AG09309 (cell line): ENCODE measurements at regions not wholly inside any gene's neighbourhood (a gene's known extent, or its start where the extent isn't known, plus 50 kb on each side); places are given as distances from the start of the nearest gene placed in this dataset.

Source experiments
- DNase-seq: peaks from one replicate; pipeline ENCODE4 v3.0.0-alpha.2; 2010; ENCODE audit warnings: low read depth
- H3K4me3 ChIP-seq: 2 replicates; pipeline ENCODE4 v1.5.1; 2011; ENCODE audit warnings: mild to moderate bottlenecking, low read depth, low read length, moderate library complexity; ENCODE audit not compliant: control insufficient read depth
- CTCF ChIP-seq: IDR thresholded peaks from 2 replicates; pipeline ENCODE4 v1.5.1; 2011; ENCODE audit warnings: mild to moderate bottlenecking, low read depth, low read length, inconsistent platforms; ENCODE audit not compliant: insufficient read depth, control insufficient read depth; ENCODE audit errors: missing control alignments

DNA sequence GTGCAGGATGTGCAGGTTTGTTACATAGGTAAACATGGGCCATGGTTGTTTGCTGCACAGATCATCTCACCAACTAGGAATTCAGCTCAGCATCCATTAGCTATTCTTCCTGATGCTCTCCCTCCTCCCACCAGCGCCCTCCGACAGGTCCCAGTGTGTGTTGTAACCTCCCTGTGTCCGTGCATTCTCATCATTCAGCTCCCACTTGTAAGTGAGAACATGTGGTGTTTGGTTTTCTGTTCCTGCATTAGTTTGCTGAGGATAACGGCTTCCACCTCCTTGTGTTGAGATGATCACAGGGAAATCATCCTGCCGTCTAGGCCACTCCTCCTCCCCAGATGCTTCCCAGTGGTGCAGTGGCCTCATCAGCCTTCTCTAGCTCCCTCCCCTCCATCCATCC, 261.6 kb upstream of the GALNT17 start:
- DNase-seq = no peak
- no peak for TF ChIP-seq CTCF
- H3K4me3 ChIP-seq = no peak overlapping the region

DNA sequence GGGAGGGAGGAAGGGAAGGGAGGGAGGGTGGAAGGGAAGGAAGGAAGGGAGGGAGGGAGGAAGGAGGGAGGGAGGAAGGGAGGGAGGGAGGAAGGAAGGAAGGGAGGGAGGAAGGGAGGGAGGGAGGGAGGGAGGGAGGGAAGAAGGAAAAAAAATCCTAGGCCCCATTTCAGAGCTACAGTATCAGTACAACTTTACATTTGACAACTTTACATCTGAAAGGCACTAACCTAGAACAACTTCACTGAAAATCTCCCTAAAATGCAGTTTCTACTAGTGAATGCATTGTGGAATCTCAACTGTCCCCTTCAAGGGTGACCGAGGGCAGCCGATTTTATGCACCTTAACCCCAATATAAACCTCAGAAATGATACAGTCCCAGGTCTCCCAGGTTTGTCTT, 259.8 kb upstream of the GALNT17 start:
- no peak for TF ChIP-seq CTCF
- no peak for DNase-seq
- H3K4me3 ChIP-seq = no peak overlapping the region

DNA sequence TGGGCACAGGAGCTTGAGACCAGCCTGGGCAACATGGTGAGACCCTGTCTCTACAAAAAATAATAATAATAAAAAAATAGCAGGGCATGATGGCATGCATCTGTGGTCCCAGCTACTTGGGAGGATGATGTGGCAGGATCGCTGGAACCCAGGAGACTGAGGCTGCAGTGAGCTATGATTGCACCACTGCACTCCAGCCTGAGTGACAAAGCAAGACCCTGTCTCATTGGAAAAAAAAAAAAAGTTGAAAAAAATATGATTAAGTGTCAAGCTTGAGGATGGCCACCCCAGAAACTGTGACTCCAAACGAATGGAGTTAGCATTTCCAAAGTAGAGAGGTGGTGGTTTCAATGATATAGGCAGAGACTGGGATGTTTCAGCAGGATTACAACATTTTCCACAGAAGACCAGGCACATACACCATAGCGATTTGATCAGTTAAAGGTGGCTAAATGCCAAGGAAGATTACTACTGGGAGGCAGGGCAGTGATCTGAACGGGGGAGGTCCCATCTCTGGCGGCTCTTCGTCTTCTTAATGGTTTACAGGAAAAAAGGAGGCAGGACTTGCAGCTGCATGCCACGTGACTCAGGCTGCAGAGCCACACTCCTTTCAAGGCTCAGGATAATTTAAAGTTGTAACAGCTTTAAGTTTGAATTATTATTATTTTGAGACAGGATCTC, 250.6 kb upstream of the GALNT17 start:
- DNase-seq = no peak
- TF ChIP-seq CTCF = no peak
- no peak overlapping the region for H3K4me3 ChIP-seq

GRCh38 chr7:70883750-70884439, 248.0 kb upstream of the GALNT17 start:
- TF ChIP-seq CTCF = no peak
- no peak for DNase-seq

GRCh38 chr7:70884440-70884764, 247.5 kb upstream of the GALNT17 start:
- DNase-seq = no peak
- no peak overlapping the region for H3K4me3 ChIP-seq
- no peak for TF ChIP-seq CTCF

More at GRCh38 chr7:70883750-70884439, 248.0 kb upstream of the GALNT17 start:
- H3K4me3 ChIP-seq = no peak overlapping the region

DNA sequence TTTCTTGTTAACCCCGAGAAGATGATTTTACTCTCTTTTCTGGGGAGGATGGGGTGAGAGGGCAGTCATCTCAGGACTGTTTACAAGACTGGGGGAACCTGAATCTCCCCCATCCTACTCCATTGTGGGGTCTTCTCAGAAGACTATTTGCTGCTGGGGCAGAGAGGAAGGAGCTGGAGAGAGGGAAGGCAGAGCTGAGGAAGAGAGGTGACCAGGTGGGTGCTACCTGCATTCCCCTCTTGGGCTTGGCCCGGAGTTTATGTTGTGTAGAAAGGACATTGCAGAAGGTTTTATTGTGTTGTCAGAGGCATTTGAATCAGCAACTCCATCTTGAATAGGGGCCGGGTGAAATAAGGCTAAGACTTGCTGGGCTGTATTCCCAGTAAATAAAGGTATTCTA, 247.1 kb upstream of the GALNT17 start:
- no peak overlapping the region for H3K4me3 ChIP-seq
- no peak for DNase-seq
- no peak for TF ChIP-seq CTCF
